ENCODE measurements at regions not wholly inside any gene's neighbourhood (a gene's known extent, or its start where the extent isn't known, plus 50 kb on each side); places are given as distances from the start of the nearest gene placed in this dataset.

- no peaks in the 10 kb centered on the region for H3K27me3 ChIP-seq
- no peak overlapping the region for H3K27ac ChIP-seq
- TF ChIP-seq CTCF (IDR thresholded peaks at IDR 0.05) (no peak), POLR2A (IDR thresholded peaks at IDR 0.05) (no peak), POLR2AphosphoS5 (IDR thresholded peaks at IDR 0.05) (no peak), EP300 (IDR thresholded peaks at IDR 0.05) (no peak)
- no peaks in the 10 kb centered on the region for H3K36me3 ChIP-seq
- no peaks in the 10 kb centered on the region for H3K9me3 ChIP-seq
- ATAC-seq = no peak
- H3K4me3 ChIP-seq = no peak overlapping the region
- no peaks in the 10 kb centered on the region for H3K4me1 ChIP-seq
- WGBS, 2 donors (ENCODE audit: low coverage in 1 of 2) = 83 to 85% methylated on average over 8 to 9 of the region's 9 CpGs
Measured at GRCh38 chr18:67789165-67789545, 272.6 kb upstream of the DSEL start.

GRCh38 chr18:67788310-67789164, 272.0 kb upstream of the DSEL start:
- no peaks in the 10 kb centered on the region for H3K4me1 ChIP-seq
- no peaks in the 10 kb centered on the region for H3K27me3 ChIP-seq
- no peaks in the 10 kb centered on the region for H3K36me3 ChIP-seq
- no peak for ATAC-seq
- 69 to 88% methylated on average over 7 to 8 of the region's 12 CpGs for WGBS, 2 donors (ENCODE audit: low coverage in 1 of 2)
- H3K4me3 ChIP-seq = no peak overlapping the region
- TF ChIP-seq CTCF (IDR thresholded peaks at IDR 0.05) (no peak), POLR2A (IDR thresholded peaks at IDR 0.05) (no peak), POLR2AphosphoS5 (IDR thresholded peaks at IDR 0.05) (no peak), EP300 (IDR thresholded peaks at IDR 0.05) (no peak)
- H3K27ac ChIP-seq = no peak overlapping the region
- H3K9me3 ChIP-seq = no peaks in the 10 kb centered on the region

- Histone ChIP-seq H3K9me3 (no peaks in the 10 kb centered on the region), H3K4me3 (no peak overlapping the region), H3K4me1 (no peaks in the 10 kb centered on the region), H3K27me3 (no peaks in the 10 kb centered on the region), H3K36me3 (no peaks in the 10 kb centered on the region), H3K27ac (no peak overlapping the region)
- TF ChIP-seq POLR2AphosphoS5 (IDR thresholded peaks at IDR 0.05) (no peak), POLR2A (IDR thresholded peaks at IDR 0.05) (no peak), EP300 (IDR thresholded peaks at IDR 0.05) (no peak), CTCF (IDR thresholded peaks at IDR 0.05) (no peak)
- no peak for ATAC-seq
- WGBS, 2 donors (ENCODE audit: low coverage in 1 of 2) = 77 to 100% methylated on average over 1 of the region's 1 CpG
Measured at GRCh38 chr18:67783196-67783946, 266.9 kb upstream of the DSEL start.

GRCh38 chr18:67778016-67778415, 261.5 kb upstream of the DSEL start:
- ATAC-seq = no peak
- Histone ChIP-seq H3K36me3 (no peaks in the 10 kb centered on the region), H3K4me1 (no peaks in the 10 kb centered on the region), H3K27ac (no peak overlapping the region), H3K9me3 (no peaks in the 10 kb centered on the region), H3K4me3 (no peak overlapping the region), H3K27me3 (no peaks in the 10 kb centered on the region)
- 73 to 89% methylated on average over 3 of the region's 3 CpGs for WGBS, 2 donors (ENCODE audit: low coverage in 1 of 2)
- TF ChIP-seq POLR2A (IDR thresholded peaks at IDR 0.05) = no peak
- no peak for TF ChIP-seq EP300 (IDR thresholded peaks at IDR 0.05)
- TF ChIP-seq POLR2AphosphoS5 (IDR thresholded peaks at IDR 0.05) = no peak
- no peak for TF ChIP-seq CTCF (IDR thresholded peaks at IDR 0.05)
